MM.1S (cell line): ENCODE measurements at regions not wholly inside any gene's neighbourhood (a gene's known extent, or its start where the extent isn't known, plus 50 kb on each side); places are given as distances from the start of the nearest gene placed in this dataset.

ENCODE experiments used
- DNase-seq: peaks from one replicate; pipeline ENCODE4 v3.0.0-alpha.2; 2015
- H2AFZ ChIP-seq: fragments of 300-600 bp; sonication (generic); 2 replicates; pipeline ENCODE4 v1.6.0; 2016; ENCODE audit warnings: antibody characterized with exemption, low read length
- H3F3A ChIP-seq: fragments of 300-600 bp; sonication (generic); 2 replicates; pipeline ENCODE4 v1.6.1; 2016; ENCODE audit warnings: mild to moderate bottlenecking, antibody characterized with exemption, low read length, moderate library complexity, mixed read lengths; ENCODE audit not compliant: insufficient read depth
- H3K27ac ChIP-seq: fragments of 300-600 bp; sonication (generic); 2 replicates; pipeline ENCODE4 v1.5.1; 2016; ENCODE audit warnings: mild to moderate bottlenecking, low read length
- H3K27me3 ChIP-seq: fragments of 300-600 bp; sonication (generic); replicated peaks from 2 replicates; pipeline ENCODE4 v1.6.0; 2016; ENCODE audit warnings: low read length; ENCODE audit not compliant: insufficient read depth
- H3K36me3 ChIP-seq: fragments of 300-600 bp; sonication (generic); replicated peaks from 2 replicates; pipeline ENCODE4 v1.6.1; 2016; ENCODE audit warnings: mild to moderate bottlenecking, low read length, mixed read lengths; ENCODE audit not compliant: insufficient read depth
- H3K4me1 ChIP-seq: fragments of 300-600 bp; sonication (generic); 2 replicates; pipeline ENCODE4 v1.6.1; 2016; ENCODE audit warnings: low read length, mixed read lengths
- H3K4me2 ChIP-seq: fragments of 300-600 bp; sonication (generic); 2 replicates; pipeline ENCODE4 v1.6.0; 2016; ENCODE audit warnings: low read depth, low read length
- H3K4me3 ChIP-seq: fragments of 300-600 bp; sonication (generic); 2 replicates; pipeline ENCODE4 v1.5.1; 2016; ENCODE audit warnings: low read length, mixed read lengths
- H3K79me2 ChIP-seq: fragments of 300-600 bp; sonication (generic); 2 replicates; pipeline ENCODE4 v1.6.1; 2016; ENCODE audit warnings: mixed run types, low read length, mixed read lengths
- H3K9ac ChIP-seq: fragments of 300-600 bp; sonication (generic); 2 replicates; pipeline ENCODE4 v1.6.1; 2016; ENCODE audit warnings: low read length, mixed read lengths
- H3K9me2 ChIP-seq: fragments of 300-600 bp; sonication (generic); replicated peaks from 2 replicates; pipeline ENCODE4 v1.6.1; 2016; ENCODE audit warnings: mild to moderate bottlenecking, low read length, mixed read lengths; ENCODE audit not compliant: insufficient read depth
- H3K9me3 ChIP-seq: fragments of 300-600 bp; sonication (generic); replicated peaks from 2 replicates; pipeline ENCODE4 v1.6.1; 2016; ENCODE audit warnings: mild to moderate bottlenecking, low read length, mixed read lengths; ENCODE audit not compliant: insufficient read depth
- H4K20me1 ChIP-seq: fragments of 300-600 bp; sonication (generic); 2 replicates; pipeline ENCODE4 v1.6.1; 2016; ENCODE audit warnings: mild to moderate bottlenecking, low read length, moderate library complexity, mixed read lengths; ENCODE audit not compliant: insufficient read depth
- CTCF ChIP-seq: fragments of 300-600 bp; sonication (generic); IDR thresholded peaks from 2 replicates; pipeline ENCODE4 v1.5.1; 2016; ENCODE audit warnings: antibody characterized with exemption, low read length, mixed read lengths
- EZH2 ChIP-seq: fragments of 300-600 bp; sonication (generic); optimal IDR thresholded peaks from 2 replicates; pipeline ENCODE3; 2017; ENCODE audit warnings: low read depth, mild to moderate bottlenecking, antibody characterized with exemption, low read length, mixed read lengths
- EZH2phosphoT487 ChIP-seq: fragments of 300-600 bp; sonication (generic); IDR thresholded peaks from 2 replicates; pipeline ENCODE4 v1.6.1; 2018; ENCODE audit warnings: antibody characterized with exemption, low read length

DNA sequence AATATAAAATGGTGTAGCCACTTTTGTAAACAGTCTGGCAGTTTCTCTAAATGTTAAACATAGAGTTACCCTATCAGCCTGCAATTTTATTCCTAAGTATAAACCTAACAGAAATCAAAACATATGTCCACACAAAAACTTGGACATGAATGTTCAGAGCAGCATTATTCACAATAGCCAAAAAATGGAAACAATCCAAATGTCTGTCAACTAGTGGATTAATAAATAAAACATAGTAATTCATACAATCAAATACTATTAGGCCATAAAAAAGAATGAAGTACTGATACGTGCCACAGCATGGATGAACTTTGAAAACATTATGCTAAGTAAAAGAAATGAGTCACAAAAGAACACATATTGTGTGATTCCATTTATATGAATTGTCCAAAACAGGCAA lies 196.5 kb downstream of the NUAK1 start:
- Histone ChIP-seq H3K9ac (no peak overlapping the region), H3K9me2 (no peaks in the 10 kb centered on the region), H3K36me3 (no peaks in the 10 kb centered on the region), H3K27ac (no peak overlapping the region), H3K27me3 (no peaks in the 10 kb centered on the region), H3K4me2 (no peak overlapping the region), H3K4me1 (no peaks in the 10 kb centered on the region), H4K20me1 (no peaks in the 10 kb centered on the region), H3F3A (no peaks in the 10 kb centered on the region), H2AFZ (no peak overlapping the region), H3K4me3 (no peak overlapping the region), H3K79me2 (no peaks in the 10 kb centered on the region), H3K9me3 (no peaks in the 10 kb centered on the region)
- DNase-seq = no peak
- TF ChIP-seq EZH2 = no peak
- no peak for TF ChIP-seq CTCF
- TF ChIP-seq EZH2phosphoT487 = no peak

GRCh38 chr12:105943525-105943924 lies 195.2 kb downstream of the NUAK1 start:
- Histone ChIP-seq H3K4me1 (no peaks in the 10 kb centered on the region), H3K27me3 (no peaks in the 10 kb centered on the region), H3F3A (no peaks in the 10 kb centered on the region), H3K9me2 (no peaks in the 10 kb centered on the region), H3K9me3 (no peaks in the 10 kb centered on the region), H3K9ac (no peak overlapping the region), H3K36me3 (no peaks in the 10 kb centered on the region), H4K20me1 (no peaks in the 10 kb centered on the region), H3K79me2 (no peaks in the 10 kb centered on the region), H3K27ac (no peak overlapping the region), H3K4me2 (no peak overlapping the region), H2AFZ (no peak overlapping the region), H3K4me3 (no peak overlapping the region)
- no peak for DNase-seq
- TF ChIP-seq EZH2 = no peak
- no peak for TF ChIP-seq CTCF
- TF ChIP-seq EZH2phosphoT487 = no peak

DNA sequence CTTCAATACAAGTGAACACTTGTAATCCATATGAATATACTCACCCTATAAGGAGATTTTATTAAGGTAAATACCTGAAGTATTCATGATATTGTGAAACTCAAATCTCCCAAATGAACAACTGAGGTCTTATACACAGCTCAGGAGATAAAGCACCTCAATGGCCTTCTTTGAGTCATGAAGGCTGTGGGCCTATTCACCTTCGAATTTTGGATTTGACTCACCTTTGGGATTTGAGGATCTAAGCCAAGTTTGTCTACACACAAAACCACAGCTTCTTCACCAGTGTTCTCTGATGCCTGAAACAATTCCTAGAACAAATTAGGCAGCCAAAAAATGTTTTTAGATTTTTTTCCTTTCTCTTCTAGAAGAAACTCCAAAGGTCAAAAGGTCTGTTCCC lies 194.1 kb downstream of the NUAK1 start:
- Histone ChIP-seq H4K20me1 (no peaks in the 10 kb centered on the region), H3K36me3 (no peaks in the 10 kb centered on the region), H3K9me3 (no peaks in the 10 kb centered on the region), H3K9ac (no peak overlapping the region), H3K4me3 (no peak overlapping the region), H3F3A (no peaks in the 10 kb centered on the region), H3K79me2 (no peaks in the 10 kb centered on the region), H3K27ac (no peak overlapping the region), H3K27me3 (no peaks in the 10 kb centered on the region), H3K4me1 (no peaks in the 10 kb centered on the region), H2AFZ (no peak overlapping the region), H3K9me2 (no peaks in the 10 kb centered on the region), H3K4me2 (no peak overlapping the region)
- no peak for TF ChIP-seq EZH2phosphoT487
- TF ChIP-seq CTCF = no peak
- no peak for TF ChIP-seq EZH2
- DNase-seq = no peak

DNA sequence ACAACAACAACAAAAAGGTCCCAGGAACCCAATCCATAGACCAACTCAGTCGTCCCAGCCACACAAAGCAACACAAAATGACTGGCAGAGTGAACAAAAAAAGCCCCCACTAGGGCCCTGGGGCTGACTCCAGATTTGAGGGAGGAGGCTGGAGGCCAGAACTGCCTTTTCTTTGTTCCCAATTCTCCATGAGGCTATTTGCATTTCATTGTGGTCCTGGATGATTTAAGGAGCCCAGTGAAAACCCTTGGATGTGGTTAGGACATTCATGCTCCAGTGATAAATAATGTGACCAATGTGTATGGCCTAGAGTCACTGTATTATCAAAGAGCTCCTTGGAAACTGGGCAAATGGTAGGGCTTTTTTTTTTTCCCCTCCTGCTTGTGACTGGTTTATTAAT lies 192.9 kb downstream of the NUAK1 start:
- no peak for DNase-seq
- Histone ChIP-seq H3K4me2 (no peak overlapping the region), H3K4me3 (no peak overlapping the region), H3K36me3 (no peaks in the 10 kb centered on the region), H3K9ac (no peak overlapping the region), H3F3A (no peaks in the 10 kb centered on the region), H4K20me1 (no peaks in the 10 kb centered on the region), H3K27me3 (no peaks in the 10 kb centered on the region), H3K9me3 (no peaks in the 10 kb centered on the region), H3K79me2 (no peaks in the 10 kb centered on the region), H3K9me2 (no peaks in the 10 kb centered on the region), H2AFZ (no peak overlapping the region), H3K4me1 (no peaks in the 10 kb centered on the region), H3K27ac (no peak overlapping the region)
- TF ChIP-seq EZH2phosphoT487 (no peak), CTCF (no peak), EZH2 (no peak)
